ENCODE measurements at regions not wholly inside any gene's neighbourhood (a gene's known extent, or its start where the extent isn't known, plus 50 kb on each side); places are given as distances from the start of the nearest gene placed in this dataset.

DNA sequence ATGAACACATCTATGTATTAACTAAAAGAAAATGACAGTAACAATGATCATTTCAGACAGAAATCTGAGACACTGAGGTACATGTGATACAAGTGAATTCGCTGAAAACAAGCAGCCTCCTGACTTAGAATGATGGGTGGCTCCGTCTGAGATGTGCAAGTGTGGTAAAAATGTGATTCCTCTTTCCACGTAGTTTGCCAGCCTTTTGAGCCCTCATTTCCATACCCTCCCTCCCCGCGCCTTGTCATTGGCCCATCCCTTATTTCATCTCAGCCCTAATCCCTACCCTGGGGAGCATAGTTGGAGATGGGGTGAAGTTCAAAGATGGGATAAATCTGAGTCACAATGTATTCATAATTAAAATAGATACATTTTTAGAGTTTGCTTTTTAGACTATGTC is 107.8 kb downstream of the BMP4 start:
- Histone ChIP-seq H3K14ac (ENCODE audit: insufficient read depth, low read length) (no peak overlapping the region), H2BK12ac (ENCODE audit: insufficient read length, low read depth, low read length) (no peak overlapping the region), H3K56ac (ENCODE audit: insufficient read length, low read depth, low read length) (no peak overlapping the region), H4K8ac (replicated peaks; ENCODE audit: insufficient read length, low read depth, low read length) (no peak overlapping the region), H3K9ac (ENCODE audit: extremely low read depth, insufficient read length, low read length) (no peak overlapping the region), H3K79me2 (ENCODE audit: insufficient read depth, low read length) (no peaks in the 10 kb centered on the region), H3K27me3 (ENCODE audit: insufficient read depth, low read length) (no peaks in the 10 kb centered on the region), H2AK5ac (ENCODE audit: insufficient read length, low read length) (no peak overlapping the region), H4K20me1 (ENCODE audit: control insufficient read depth, insufficient read depth, insufficient read length) (no peaks in the 10 kb centered on the region), H2AFZ (ENCODE audit: low read length) (no peak overlapping the region), H4K5ac (ENCODE audit: insufficient read length, low read depth, low read length) (no peak overlapping the region), H2BK15ac (ENCODE audit: low read depth, low read length) (no peak overlapping the region), H3K18ac (ENCODE audit: insufficient read length, low read depth, low read length) (no peak overlapping the region), H3K4ac (ENCODE audit: low read depth, low read length) (no peak overlapping the region), H3K23me2 (ENCODE audit: insufficient read length, low read depth, low read length, poor library complexity, severe bottlenecking) (no peaks in the 10 kb centered on the region), H2BK120ac (ENCODE audit: low read depth, low read length, poor library complexity, severe bottlenecking) (no peak overlapping the region), H3K9me3 (ENCODE audit: control insufficient read depth, low read depth, low read length) (no peaks in the 10 kb centered on the region), H3K79me1 (ENCODE audit: insufficient read depth, low read depth, low read length, poor library complexity, severe bottlenecking) (no peaks in the 10 kb centered on the region), H3K4me2 (ENCODE audit: insufficient read depth, insufficient read length, low read length) (no peak overlapping the region), H3T11ph (ENCODE audit: low read length) (no peak overlapping the region), H3K27ac (ENCODE audit: insufficient read length, low read depth, low read length) (no peak overlapping the region), H3K4me1 (ENCODE audit: insufficient read depth, low read length) (no peaks in the 10 kb centered on the region; the same call in 1 of the 2 replicates), H3K23ac (ENCODE audit: insufficient read length, low read depth, low read length) (no peak overlapping the region), H2BK20ac (ENCODE audit: low read depth, low read length, poor library complexity, severe bottlenecking) (no peak overlapping the region), H4K91ac (ENCODE audit: insufficient read length, low read depth, low read length) (no peak overlapping the region), H2BK5ac (ENCODE audit: insufficient read length, low read length) (no peak overlapping the region)
- H3K4me1 Mint-ChIP-seq = peaks cover 10 to 14% of the 10 kb centered on the region in 2 experiments
- H3K27ac Mint-ChIP-seq = peak overlapping the region in 1 of 3 experiments; percentile 82; a peak in 1 of 7 replicates
- TF ChIP-seq, protein P1, sequence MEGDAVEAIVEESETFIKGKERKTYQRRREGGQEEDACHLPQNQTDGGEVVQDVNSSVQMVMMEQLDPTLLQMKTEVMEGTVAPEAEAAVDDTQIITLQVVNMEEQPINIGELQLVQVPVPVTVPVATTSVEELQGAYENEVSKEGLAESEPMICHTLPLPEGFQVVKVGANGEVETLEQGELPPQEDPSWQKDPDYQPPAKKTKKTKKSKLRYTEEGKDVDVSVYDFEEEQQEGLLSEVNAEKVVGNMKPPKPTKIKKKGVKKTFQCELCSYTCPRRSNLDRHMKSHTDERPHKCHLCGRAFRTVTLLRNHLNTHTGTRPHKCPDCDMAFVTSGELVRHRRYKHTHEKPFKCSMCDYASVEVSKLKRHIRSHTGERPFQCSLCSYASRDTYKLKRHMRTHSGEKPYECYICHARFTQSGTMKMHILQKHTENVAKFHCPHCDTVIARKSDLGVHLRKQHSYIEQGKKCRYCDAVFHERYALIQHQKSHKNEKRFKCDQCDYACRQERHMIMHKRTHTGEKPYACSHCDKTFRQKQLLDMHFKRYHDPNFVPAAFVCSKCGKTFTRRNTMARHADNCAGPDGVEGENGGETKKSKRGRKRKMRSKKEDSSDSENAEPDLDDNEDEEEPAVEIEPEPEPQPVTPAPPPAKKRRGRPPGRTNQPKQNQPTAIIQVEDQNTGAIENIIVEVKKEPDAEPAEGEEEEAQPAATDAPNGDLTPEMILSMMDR (conservative IDR thresholded peaks at IDR 0.05) = no peak
- no peaks in the 10 kb centered on the region for H3K36me3 Mint-ChIP-seq (ENCODE audit: insufficient read depth in 1 of 3, low read depth in 3 of 3)
- no peaks in the 10 kb centered on the region for H3K27me3 Mint-ChIP-seq (ENCODE audit: low read depth)
- no peak for DNase-seq
- H3K9me3 Mint-ChIP-seq = no peaks in the 10 kb centered on the region
- H3K4me3 Mint-ChIP-seq = no peak overlapping the region
- no CpG with 5 or more reads among the region's 5 CpGs for WGBS (ENCODE audit: extremely low coverage, insufficient read length, low lambda C conversion rate)
